ENCODE measurements at regions not wholly inside any gene's neighbourhood (a gene's known extent, or its start where the extent isn't known, plus 50 kb on each side); places are given as distances from the start of the nearest gene placed in this dataset.

- DNase-seq = no peak
Measured at GRCh38 chr13:97057176-97057575, 62.9 kb upstream of the OXGR1 start.

- DNase-seq = peak; percentile 31
Measured at GRCh38 chr13:97058391-97058790, 64.1 kb upstream of the OXGR1 start.

- no peak for DNase-seq
Measured at GRCh38 chr13:97058926-97059325, 64.7 kb upstream of the OXGR1 start.

- DNase-seq = no peak
Measured at GRCh38 chr13:97067017-97067895, 73.0 kb upstream of the OXGR1 start.

- DNase-seq = no peak
Measured at GRCh38 chr13:97068151-97068550, 73.9 kb upstream of the OXGR1 start.

GRCh38 chr13:97069050-97069815 is 75.0 kb upstream of the OXGR1 start:
- DNase-seq = no peak

GRCh38 chr13:97072297-97072696 is 78.0 kb upstream of the OXGR1 start:
- no peak for DNase-seq

- no peak for DNase-seq
Measured at GRCh38 chr13:97074618-97075017, 80.3 kb upstream of the OXGR1 start.

- DNase-seq = no peak
Measured at GRCh38 chr13:97076898-97077297, 82.6 kb upstream of the OXGR1 start.

GRCh38 chr13:97077341-97077740 is 83.1 kb upstream of the OXGR1 start:
- no peak for DNase-seq

- no peak for DNase-seq
Measured at GRCh38 chr13:97079726-97080125, 85.5 kb upstream of the OXGR1 start.

GRCh38 chr13:97082461-97083207 is 88.4 kb upstream of the OXGR1 start:
- no peak for DNase-seq

- no peak for DNase-seq
Measured at GRCh38 chr13:97091196-97091595, 96.9 kb upstream of the OXGR1 start.

- DNase-seq = no peak
Measured at GRCh38 chr13:97100821-97101220, 106.5 kb upstream of the OXGR1 start.

GRCh38 chr13:97101912-97102708 is 107.8 kb upstream of the OXGR1 start:
- no peak for DNase-seq

GRCh38 chr13:97106323-97106722 is 112.0 kb upstream of the OXGR1 start:
- DNase-seq = no peak

GRCh38 chr13:97107815-97108529 is 113.7 kb upstream of the OXGR1 start:
- no peak for DNase-seq

GRCh38 chr13:97108530-97108900 is 113.6 kb upstream of the MBNL2 start:
- no peak for DNase-seq

- no peak for DNase-seq
Measured at GRCh38 chr13:97109256-97109655, 112.9 kb upstream of the MBNL2 start.

- peak; percentile 56 for DNase-seq
Measured at GRCh38 chr13:97109841-97110492, 112.2 kb upstream of the MBNL2 start.

- no peak for DNase-seq
Measured at GRCh38 chr13:97110936-97111335, 111.2 kb upstream of the MBNL2 start.
